ENCODE measurements at regions not wholly inside any gene's neighbourhood (a gene's known extent, or its start where the extent isn't known, plus 50 kb on each side); places are given as distances from the start of the nearest gene placed in this dataset.

DNA sequence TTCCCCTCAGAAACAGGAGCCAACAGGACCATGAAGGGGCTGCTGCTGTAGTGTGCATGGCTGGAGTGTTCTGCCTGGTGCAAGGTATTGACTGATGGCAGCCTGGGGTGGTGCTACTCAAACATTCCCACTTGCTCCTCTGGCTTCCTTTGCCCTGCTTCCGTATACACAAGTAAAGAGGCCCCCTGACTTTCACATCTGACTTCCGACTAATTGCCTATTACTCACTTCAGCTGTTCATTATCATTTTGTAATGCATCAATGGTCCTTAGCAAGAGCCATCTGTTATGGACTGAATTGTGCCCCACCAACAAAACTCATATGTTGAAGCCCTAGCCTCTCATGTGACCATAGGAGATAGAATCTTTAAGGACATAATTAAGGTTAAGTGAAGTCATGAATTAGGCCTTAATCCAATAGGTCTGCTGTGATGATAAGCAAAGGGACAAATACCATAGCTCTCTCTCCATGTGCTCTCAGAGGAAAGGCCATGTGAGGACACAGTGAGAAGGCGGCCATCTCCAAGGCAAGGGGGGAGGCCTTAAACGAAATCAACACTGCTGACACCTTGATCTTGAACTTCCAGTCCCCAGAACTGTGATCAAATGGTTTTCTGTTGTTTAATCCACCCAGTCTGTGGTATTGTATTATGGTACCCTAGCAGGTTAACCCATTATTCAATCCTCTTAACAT is 122.5 kb upstream of the CLNK start:
- no peak overlapping the region for H3K4me2 ChIP-seq (ENCODE audit: low read depth, low read length, poor library complexity, severe bottlenecking)
- no peaks in the 10 kb centered on the region for H3F3A ChIP-seq (ENCODE audit: low read depth)
- no peaks in the 10 kb centered on the region for H4K20me1 ChIP-seq (ENCODE audit: insufficient read depth, low read length, poor library complexity, severe bottlenecking)
- H3K36me3 ChIP-seq (ENCODE audit: insufficient read depth, low read length) = no peaks in the 10 kb centered on the region
- TF ChIP-seq, protein P1, sequence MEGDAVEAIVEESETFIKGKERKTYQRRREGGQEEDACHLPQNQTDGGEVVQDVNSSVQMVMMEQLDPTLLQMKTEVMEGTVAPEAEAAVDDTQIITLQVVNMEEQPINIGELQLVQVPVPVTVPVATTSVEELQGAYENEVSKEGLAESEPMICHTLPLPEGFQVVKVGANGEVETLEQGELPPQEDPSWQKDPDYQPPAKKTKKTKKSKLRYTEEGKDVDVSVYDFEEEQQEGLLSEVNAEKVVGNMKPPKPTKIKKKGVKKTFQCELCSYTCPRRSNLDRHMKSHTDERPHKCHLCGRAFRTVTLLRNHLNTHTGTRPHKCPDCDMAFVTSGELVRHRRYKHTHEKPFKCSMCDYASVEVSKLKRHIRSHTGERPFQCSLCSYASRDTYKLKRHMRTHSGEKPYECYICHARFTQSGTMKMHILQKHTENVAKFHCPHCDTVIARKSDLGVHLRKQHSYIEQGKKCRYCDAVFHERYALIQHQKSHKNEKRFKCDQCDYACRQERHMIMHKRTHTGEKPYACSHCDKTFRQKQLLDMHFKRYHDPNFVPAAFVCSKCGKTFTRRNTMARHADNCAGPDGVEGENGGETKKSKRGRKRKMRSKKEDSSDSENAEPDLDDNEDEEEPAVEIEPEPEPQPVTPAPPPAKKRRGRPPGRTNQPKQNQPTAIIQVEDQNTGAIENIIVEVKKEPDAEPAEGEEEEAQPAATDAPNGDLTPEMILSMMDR (conservative IDR thresholded peaks at IDR 0.05; ENCODE audit: low read length) = no peak
- TF ChIP-seq EZH2phosphoT487 (IDR thresholded peaks at IDR 0.05; ENCODE audit: borderline replicate concordance) = no peak
- no peaks in the 10 kb centered on the region for H3K9me3 ChIP-seq (ENCODE audit: insufficient read depth, low read depth, low read length)
- H3K9me2 ChIP-seq (replicated peaks; ENCODE audit: low read depth, low read length) = no peaks in the 10 kb centered on the region
- H3K9ac ChIP-seq (ENCODE audit: low read depth, low read length, poor library complexity, severe bottlenecking) = no peak overlapping the region
- no peaks in the 10 kb centered on the region for H3K79me2 ChIP-seq (ENCODE audit: insufficient read depth, low read length)
- no peak overlapping the region for H2AFZ ChIP-seq (ENCODE audit: low read length)
- no peak overlapping the region for H3K4me3 ChIP-seq (ENCODE audit: low read length, poor library complexity, severe bottlenecking)
- no peaks in the 10 kb centered on the region for H3K27me3 ChIP-seq (ENCODE audit: insufficient read depth, low read length, poor library complexity, severe bottlenecking)
- H3K4me1 ChIP-seq (ENCODE audit: insufficient read depth, low read length, poor library complexity, severe bottlenecking) = no peaks in the 10 kb centered on the region

DNA sequence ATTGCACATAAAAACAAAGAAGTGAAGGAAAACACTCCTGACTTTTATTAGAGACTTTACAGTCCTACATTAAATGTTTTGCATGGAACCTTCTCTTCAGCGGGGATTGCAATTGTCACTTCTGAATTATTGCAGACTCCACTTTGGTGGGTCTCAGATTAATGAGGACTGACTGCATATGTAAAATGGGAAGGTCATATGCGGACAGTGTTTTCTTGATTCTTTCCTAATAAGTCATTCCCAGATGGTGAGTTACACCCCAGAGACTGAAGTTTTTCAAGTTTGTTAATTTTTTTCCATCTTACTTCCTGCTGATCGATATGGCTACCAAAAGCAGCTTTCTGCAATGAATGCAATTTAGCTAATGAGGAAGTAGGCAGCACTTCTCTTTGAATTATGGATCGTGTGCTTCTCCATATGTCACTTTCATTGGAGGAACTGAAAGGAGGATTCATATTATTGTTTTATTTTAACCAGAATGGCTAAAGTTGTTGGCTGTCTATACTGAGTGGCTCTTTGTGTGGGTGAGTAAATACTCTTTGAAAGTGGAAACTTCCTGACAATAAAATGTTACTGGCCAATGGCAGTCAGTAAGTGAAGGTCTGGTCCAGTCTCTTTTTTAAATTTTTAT is 119.3 kb upstream of the CLNK start:
- H3K27me3 ChIP-seq (ENCODE audit: insufficient read depth, low read length, poor library complexity, severe bottlenecking) = no peaks in the 10 kb centered on the region
- H3K9ac ChIP-seq (ENCODE audit: low read depth, low read length, poor library complexity, severe bottlenecking) = no peak overlapping the region
- H3K36me3 ChIP-seq (ENCODE audit: insufficient read depth, low read length) = no peaks in the 10 kb centered on the region
- no peak overlapping the region for H3K4me2 ChIP-seq (ENCODE audit: low read depth, low read length, poor library complexity, severe bottlenecking)
- no peaks in the 10 kb centered on the region for H3K4me1 ChIP-seq (ENCODE audit: insufficient read depth, low read length, poor library complexity, severe bottlenecking)
- peaks cover 3% of the 10 kb centered on the region; the same call in 1 of the 2 replicates for H3K9me3 ChIP-seq (ENCODE audit: insufficient read depth, low read depth, low read length)
- no peaks in the 10 kb centered on the region for H4K20me1 ChIP-seq (ENCODE audit: insufficient read depth, low read length, poor library complexity, severe bottlenecking)
- H3F3A ChIP-seq (ENCODE audit: low read depth) = no peaks in the 10 kb centered on the region
- no peak overlapping the region for H3K4me3 ChIP-seq (ENCODE audit: low read length, poor library complexity, severe bottlenecking)
- H3K9me2 ChIP-seq (replicated peaks; ENCODE audit: low read depth, low read length) = no peaks in the 10 kb centered on the region
- TF ChIP-seq EZH2phosphoT487 (IDR thresholded peaks at IDR 0.05; ENCODE audit: borderline replicate concordance) = no peak
- TF ChIP-seq, protein P1 (conservative IDR thresholded peaks at IDR 0.05; ENCODE audit: low read length) = no peak
- H3K79me2 ChIP-seq (ENCODE audit: insufficient read depth, low read length) = no peaks in the 10 kb centered on the region
- H2AFZ ChIP-seq (ENCODE audit: low read length) = peak overlapping the region; percentile 52; the same call in 1 of the 2 replicates

DNA sequence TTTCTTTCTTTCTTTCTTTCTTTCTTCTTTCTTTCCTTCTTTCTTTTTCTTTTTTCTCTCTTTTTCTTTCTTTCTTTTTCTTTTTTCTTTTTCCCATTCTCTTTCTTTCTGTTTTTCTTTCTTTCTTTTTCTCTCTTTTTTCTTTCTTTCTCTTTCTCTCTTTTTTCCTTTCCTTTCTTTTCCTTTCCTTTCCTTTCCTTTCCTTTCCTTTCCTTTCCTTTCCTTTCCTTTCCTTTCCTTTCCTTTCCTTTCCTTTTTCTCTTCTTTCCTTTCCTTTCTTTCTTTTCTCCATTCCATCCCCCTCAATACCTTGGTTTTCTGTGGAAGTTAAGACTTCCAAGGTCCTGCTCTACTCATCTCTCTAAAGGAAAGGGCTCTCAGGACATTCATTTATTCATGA is 102.8 kb upstream of the CLNK start:
- H3K9me2 ChIP-seq (replicated peaks; ENCODE audit: low read depth, low read length) = no peaks in the 10 kb centered on the region
- TF ChIP-seq, protein P1 (conservative IDR thresholded peaks at IDR 0.05; ENCODE audit: low read length) = no peak
- TF ChIP-seq EZH2phosphoT487 (IDR thresholded peaks at IDR 0.05; ENCODE audit: borderline replicate concordance) = no peak
- H3K27me3 ChIP-seq (ENCODE audit: insufficient read depth, low read length, poor library complexity, severe bottlenecking) = no peaks in the 10 kb centered on the region
- H3K9me3 ChIP-seq (ENCODE audit: insufficient read depth, low read depth, low read length) = no peaks in the 10 kb centered on the region
- no peak overlapping the region for H2AFZ ChIP-seq (ENCODE audit: low read length)
- no peaks in the 10 kb centered on the region for H3K79me2 ChIP-seq (ENCODE audit: insufficient read depth, low read length)
- no peaks in the 10 kb centered on the region for H4K20me1 ChIP-seq (ENCODE audit: insufficient read depth, low read length, poor library complexity, severe bottlenecking)
- H3K4me1 ChIP-seq (ENCODE audit: insufficient read depth, low read length, poor library complexity, severe bottlenecking) = no peaks in the 10 kb centered on the region
- H3K9ac ChIP-seq (ENCODE audit: low read depth, low read length, poor library complexity, severe bottlenecking) = no peak overlapping the region
- H3K36me3 ChIP-seq (ENCODE audit: insufficient read depth, low read length) = no peaks in the 10 kb centered on the region
- no peak overlapping the region for H3K4me2 ChIP-seq (ENCODE audit: low read depth, low read length, poor library complexity, severe bottlenecking)
- H3K4me3 ChIP-seq (ENCODE audit: low read length, poor library complexity, severe bottlenecking) = no peak overlapping the region
- no peaks in the 10 kb centered on the region; the same call in 1 of the 2 replicates for H3F3A ChIP-seq (ENCODE audit: low read depth)

Measured in Loucy (cell line).